ENCODE measurements at regions not wholly inside any gene's neighbourhood (a gene's known extent, or its start where the extent isn't known, plus 50 kb on each side); places are given as distances from the start of the nearest gene placed in this dataset.

GRCh38 chr7:35967366-35968139 lies 166.7 kb downstream of the SEPTIN7 start:
- Histone ChIP-seq H3K4me1 (ENCODE audit: control insufficient read depth, insufficient read depth, low read length) (no peaks in the 10 kb centered on the region), H3K27me3 (replicated peaks in 1 of 2; ENCODE audit: control insufficient read depth in 2 of 2, insufficient read depth in 2 of 2, low read length in 1 of 2) (peaks cover 0 to 4% of the 10 kb centered on the region in 2 experiments; a peak in 2 of 4 replicates), H3K9ac (ENCODE audit: control insufficient read depth, insufficient read depth, low read length) (no peak overlapping the region), H3K9me3 (replicated peaks; ENCODE audit: control insufficient read depth, insufficient read depth, low read length) (no peaks in the 10 kb centered on the region), H3K36me3 (ENCODE audit: control insufficient read depth in 2 of 2, insufficient read depth in 2 of 2, low read length in 1 of 2) (no peaks in the 10 kb centered on the region), H3K27ac (ENCODE audit: control insufficient read depth, insufficient read depth) (no peak overlapping the region), H3K4me2 (ENCODE audit: control insufficient read depth, insufficient read depth) (no peak overlapping the region), H3K79me2 (ENCODE audit: control insufficient read depth, insufficient read depth, low read length) (no peaks in the 10 kb centered on the region), H4K20me1 (ENCODE audit: control insufficient read depth, insufficient read depth) (no peaks in the 10 kb centered on the region), H2AFZ (ENCODE audit: control insufficient read depth, low read depth, low read length) (no peak overlapping the region), H3K4me3 (no peak overlapping the region)
- SMC1A ChIA-PET (ENCODE audit: uncharacterized antibody, unreplicated experiment), result no interaction called here
- RAD21 ChIA-PET (ENCODE audit: unreplicated experiment), result no interaction called here
- whole genome bisulfite sequencing (ENCODE audit: insufficient coverage, insufficient replicate concordance, low lambda C conversion rate, missing lambda C conversion rate), result 82% methylated on average over 47 of the region's 59 CpGs
- FAIRE-seq (no peak), DNase-seq (ENCODE audit: low read depth, low spot score) (no peak), ATAC-seq (peak; percentile 42; the same call in 2 of the 3 replicates)
- CTCF ChIA-PET, result interaction anchor here (0.9 to 1.1 kb wide), 2 partner anchors 9 to 51 kb away, joined by 3 read pairs; no protein-coding TSS in a partner anchor
- no TSS peak for BruUV-seq (replicated peaks)
- intact Hi-C loops (cut with micrococcal nuclease; ENCODE audit: unreplicated experiment) (no loop called here), in situ Hi-C loops (cut with MboI) (no loop called here)
- TF ChIP-seq GABPA (IDR thresholded peaks at IDR 0.05; ENCODE audit: low read depth), result no peak
- no peak for TF ChIP-seq MAX (IDR thresholded peaks at IDR 0.05; ENCODE audit: low read depth, low read length)
- TF ChIP-seq BMI1 (IDR thresholded peaks at IDR 0.05; ENCODE audit: borderline replicate concordance), result no peak
- no peak for TF ChIP-seq ETV6 (conservative IDR thresholded peaks at IDR 0.05 in 1 of 2, IDR thresholded peaks at IDR 0.05 in 1 of 2; ENCODE audit: borderline replicate concordance in 1 of 2, low read depth in 1 of 2)
- no peak for TF ChIP-seq HCFC1 (IDR thresholded peaks at IDR 0.05; ENCODE audit: low read length)
- TF ChIP-seq RELB (IDR thresholded peaks at IDR 0.05; ENCODE audit: low read depth), result no peak
- POLR2A ChIA-PET, result interaction anchor here (0.6 kb wide), 1 partner anchor 14 kb away, joined by 3 read pairs; no protein-coding TSS in a partner anchor
